ENCODE measurements at regions not wholly inside any gene's neighbourhood (a gene's known extent, or its start where the extent isn't known, plus 50 kb on each side); places are given as distances from the start of the nearest gene placed in this dataset.

DNA sequence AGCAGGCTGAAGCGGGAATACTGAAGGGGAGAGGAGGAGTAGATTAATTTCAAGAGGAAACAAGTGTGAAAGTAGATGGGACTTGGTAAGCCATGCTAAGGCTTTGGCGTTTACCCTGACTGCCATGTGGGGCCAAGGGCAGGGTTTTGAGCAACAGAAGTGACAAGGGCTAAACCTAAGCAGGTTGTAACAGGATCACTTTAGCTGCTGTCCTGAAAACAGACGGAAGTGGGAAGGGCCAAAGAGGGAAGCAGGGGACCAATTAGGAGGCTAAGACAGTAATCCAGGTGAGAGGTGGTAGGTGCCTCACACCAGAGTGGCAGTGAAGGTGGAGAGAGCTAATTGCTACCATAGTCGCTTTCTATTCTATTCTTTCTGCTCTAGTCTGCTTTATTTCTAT, 166.5 kb downstream of the PJA1 start:
- TF ChIP-seq, protein P1, sequence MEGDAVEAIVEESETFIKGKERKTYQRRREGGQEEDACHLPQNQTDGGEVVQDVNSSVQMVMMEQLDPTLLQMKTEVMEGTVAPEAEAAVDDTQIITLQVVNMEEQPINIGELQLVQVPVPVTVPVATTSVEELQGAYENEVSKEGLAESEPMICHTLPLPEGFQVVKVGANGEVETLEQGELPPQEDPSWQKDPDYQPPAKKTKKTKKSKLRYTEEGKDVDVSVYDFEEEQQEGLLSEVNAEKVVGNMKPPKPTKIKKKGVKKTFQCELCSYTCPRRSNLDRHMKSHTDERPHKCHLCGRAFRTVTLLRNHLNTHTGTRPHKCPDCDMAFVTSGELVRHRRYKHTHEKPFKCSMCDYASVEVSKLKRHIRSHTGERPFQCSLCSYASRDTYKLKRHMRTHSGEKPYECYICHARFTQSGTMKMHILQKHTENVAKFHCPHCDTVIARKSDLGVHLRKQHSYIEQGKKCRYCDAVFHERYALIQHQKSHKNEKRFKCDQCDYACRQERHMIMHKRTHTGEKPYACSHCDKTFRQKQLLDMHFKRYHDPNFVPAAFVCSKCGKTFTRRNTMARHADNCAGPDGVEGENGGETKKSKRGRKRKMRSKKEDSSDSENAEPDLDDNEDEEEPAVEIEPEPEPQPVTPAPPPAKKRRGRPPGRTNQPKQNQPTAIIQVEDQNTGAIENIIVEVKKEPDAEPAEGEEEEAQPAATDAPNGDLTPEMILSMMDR (IDR thresholded peaks at IDR 0.05) = no peak
- TF ChIP-seq EP300 (IDR thresholded peaks at IDR 0.05) = no peak
- no peak for TF ChIP-seq POLR2A (IDR thresholded peaks at IDR 0.05)
- no peak for TF ChIP-seq POLR2AphosphoS5 (IDR thresholded peaks at IDR 0.05)

Measured in stomach (tissue), 4 donors.